CMK (cell line): ENCODE measurements at regions not wholly inside any gene's neighbourhood (a gene's known extent, or its start where the extent isn't known, plus 50 kb on each side); places are given as distances from the start of the nearest gene placed in this dataset.

Experiments
- DNase-seq: peaks from one replicate; pipeline ENCODE4 v3.0.0-alpha.2; 2010; ENCODE audit warnings: low read depth

DNA sequence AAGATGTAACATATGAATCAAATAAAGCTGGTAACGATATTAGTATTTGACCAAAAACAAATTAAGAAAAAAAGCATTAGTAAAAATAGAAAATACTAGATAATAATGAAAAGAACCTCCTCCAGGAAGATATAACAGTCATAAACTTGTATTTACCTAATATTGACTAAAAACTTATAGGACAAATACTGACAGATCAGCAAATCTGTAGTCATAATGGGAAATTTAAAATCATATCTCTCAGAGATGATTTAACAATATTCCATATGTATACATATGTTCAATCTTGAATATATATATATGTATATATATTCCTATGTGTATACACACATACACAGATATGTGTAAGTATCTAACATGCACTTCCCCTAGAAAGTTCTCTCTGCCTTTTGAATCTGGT, 52.0 kb upstream of the FGGY start:
- no peak for DNase-seq
